ENCODE measurements at regions not wholly inside any gene's neighbourhood (a gene's known extent, or its start where the extent isn't known, plus 50 kb on each side); places are given as distances from the start of the nearest gene placed in this dataset.

DNA sequence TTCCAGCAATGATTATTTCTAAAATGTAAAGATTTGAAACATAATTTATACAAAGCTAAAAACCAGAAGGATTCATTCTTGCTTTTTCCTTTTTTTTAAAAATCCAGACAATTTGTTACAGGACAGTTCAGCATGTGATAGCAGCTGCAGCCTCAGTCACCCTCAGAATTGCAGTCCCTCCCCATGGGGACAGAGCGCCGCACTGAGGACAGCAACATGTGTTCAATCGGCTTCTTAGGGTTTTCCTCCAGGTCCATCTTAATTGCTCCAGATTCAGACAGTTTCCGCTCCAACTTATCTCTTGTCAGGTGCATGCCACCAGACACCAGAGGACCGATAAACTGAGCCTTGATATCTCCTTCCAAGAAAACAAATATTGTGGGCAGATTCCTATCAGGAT, 134.9 kb upstream of the TBC1D5 start:
- DNase-seq (ENCODE audit: low read depth, low spot score) (no peak), FAIRE-seq (no peak)
- TF ChIP-seq, protein P1, sequence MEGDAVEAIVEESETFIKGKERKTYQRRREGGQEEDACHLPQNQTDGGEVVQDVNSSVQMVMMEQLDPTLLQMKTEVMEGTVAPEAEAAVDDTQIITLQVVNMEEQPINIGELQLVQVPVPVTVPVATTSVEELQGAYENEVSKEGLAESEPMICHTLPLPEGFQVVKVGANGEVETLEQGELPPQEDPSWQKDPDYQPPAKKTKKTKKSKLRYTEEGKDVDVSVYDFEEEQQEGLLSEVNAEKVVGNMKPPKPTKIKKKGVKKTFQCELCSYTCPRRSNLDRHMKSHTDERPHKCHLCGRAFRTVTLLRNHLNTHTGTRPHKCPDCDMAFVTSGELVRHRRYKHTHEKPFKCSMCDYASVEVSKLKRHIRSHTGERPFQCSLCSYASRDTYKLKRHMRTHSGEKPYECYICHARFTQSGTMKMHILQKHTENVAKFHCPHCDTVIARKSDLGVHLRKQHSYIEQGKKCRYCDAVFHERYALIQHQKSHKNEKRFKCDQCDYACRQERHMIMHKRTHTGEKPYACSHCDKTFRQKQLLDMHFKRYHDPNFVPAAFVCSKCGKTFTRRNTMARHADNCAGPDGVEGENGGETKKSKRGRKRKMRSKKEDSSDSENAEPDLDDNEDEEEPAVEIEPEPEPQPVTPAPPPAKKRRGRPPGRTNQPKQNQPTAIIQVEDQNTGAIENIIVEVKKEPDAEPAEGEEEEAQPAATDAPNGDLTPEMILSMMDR (optimal IDR thresholded peaks at IDR 0.05 in 1 of 3, IDR thresholded peaks at IDR 0.05 in 1 of 3, conservative IDR thresholded peaks at IDR 0.05 in 1 of 3; ENCODE audit: extremely low read depth in 1 of 3, insufficient read depth in 2 of 3, low read length in 3 of 3), result no peak
- no peak for TF ChIP-seq EZH2 (IDR thresholded peaks at IDR 0.05; ENCODE audit: low read length)

DNA sequence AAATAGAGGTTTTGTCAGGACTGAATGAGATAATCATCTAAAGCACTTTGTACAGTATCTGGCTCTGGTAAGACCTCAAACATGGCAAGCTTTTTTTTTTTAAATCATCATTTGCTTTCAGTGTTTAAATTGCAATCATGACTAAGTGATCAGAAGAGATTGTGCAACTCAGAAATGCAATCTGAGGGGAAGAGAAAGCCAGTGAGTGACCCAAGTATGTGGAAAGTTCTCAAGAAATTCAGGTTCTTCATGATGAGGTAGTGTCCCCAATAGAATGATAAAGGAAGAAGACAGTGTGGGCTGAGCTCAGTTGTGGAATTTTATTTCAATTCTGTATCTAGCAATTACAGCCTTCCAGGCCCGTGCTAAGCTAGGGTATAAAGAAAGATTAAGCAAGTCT, 132.2 kb upstream of the TBC1D5 start:
- no peak for FAIRE-seq
- Histone ChIP-seq H3K4me1 (ENCODE audit: control insufficient read depth, extremely low read depth, insufficient read depth, low read length) (no peaks in the 10 kb centered on the region), H2AFZ (ENCODE audit: control insufficient read depth, low read length) (no peak overlapping the region), H3K79me2 (ENCODE audit: control insufficient read depth, insufficient read depth, low read length) (no peaks in the 10 kb centered on the region), H3K4me2 (ENCODE audit: control insufficient read depth, extremely low read depth, insufficient read depth, low read depth, low read length) (no peak overlapping the region), H4K20me1 (ENCODE audit: control insufficient read depth, extremely low read depth, insufficient read depth, low read length) (no peaks in the 10 kb centered on the region), H3K9me1 (ENCODE audit: control insufficient read depth, extremely low read depth, insufficient read depth, low read length) (no peaks in the 10 kb centered on the region), H3K27ac (ENCODE audit: control insufficient read depth, insufficient read depth, low read length) (no peak overlapping the region), H3K4me3 (ENCODE audit: control insufficient read depth in 2 of 3, extremely low read depth in 1 of 3, insufficient read depth in 2 of 3, low read depth in 1 of 3, low read length in 3 of 3) (no peak overlapping the region), H3K36me3 (ENCODE audit: control insufficient read depth in 2 of 2, extremely low read depth in 1 of 2, insufficient read depth in 2 of 2, low read length in 2 of 2) (no peaks in the 10 kb centered on the region), H3K9ac (ENCODE audit: control insufficient read depth, extremely low read depth, insufficient read depth, low read length) (no peak overlapping the region), H3K9me3 (ENCODE audit: control insufficient read depth, low read depth, low read length) (no peaks in the 10 kb centered on the region), H3K27me3 (ENCODE audit: control insufficient read depth, extremely low read depth, insufficient read depth, low read length) (no peaks in the 10 kb centered on the region)
- DNase-seq (ENCODE audit: low read depth, low spot score), result no peak
- no peak for TF ChIP-seq EZH2 (IDR thresholded peaks at IDR 0.05; ENCODE audit: low read length)
- TF ChIP-seq, protein P1 (optimal IDR thresholded peaks at IDR 0.05 in 1 of 3, IDR thresholded peaks at IDR 0.05 in 1 of 3, conservative IDR thresholded peaks at IDR 0.05 in 1 of 3; ENCODE audit: extremely low read depth in 1 of 3, insufficient read depth in 2 of 3, low read length in 3 of 3), result no peak
- dilution Hi-C loops (cut with MboI; ENCODE audit: extremely low pct_ligation_motif_present, low sequenced_read_pairs), result no loop called here

More for the DNA sequence above, 134.9 kb upstream of the TBC1D5 start:
- no peaks in the 10 kb centered on the region for H3K9me3 ChIP-seq (ENCODE audit: control insufficient read depth, low read depth, low read length)
- H2AFZ ChIP-seq (ENCODE audit: control insufficient read depth, low read length), result no peak overlapping the region
- no peaks in the 10 kb centered on the region for H3K27me3 ChIP-seq (ENCODE audit: control insufficient read depth, extremely low read depth, insufficient read depth, low read length)
- H3K36me3 ChIP-seq (ENCODE audit: control insufficient read depth in 2 of 2, extremely low read depth in 1 of 2, insufficient read depth in 2 of 2, low read length in 2 of 2), result no peaks in the 10 kb centered on the region
- H3K4me2 ChIP-seq (ENCODE audit: control insufficient read depth, extremely low read depth, insufficient read depth, low read depth, low read length), result no peak overlapping the region
- dilution Hi-C loops (cut with MboI; ENCODE audit: extremely low pct_ligation_motif_present, low sequenced_read_pairs), result no loop called here
- H3K79me2 ChIP-seq (ENCODE audit: control insufficient read depth, insufficient read depth, low read length), result no peaks in the 10 kb centered on the region
- no peaks in the 10 kb centered on the region for H3K9me1 ChIP-seq (ENCODE audit: control insufficient read depth, extremely low read depth, insufficient read depth, low read length)
- H3K27ac ChIP-seq (ENCODE audit: control insufficient read depth, insufficient read depth, low read length), result no peak overlapping the region
- H3K9ac ChIP-seq (ENCODE audit: control insufficient read depth, extremely low read depth, insufficient read depth, low read length), result no peak overlapping the region
- no peaks in the 10 kb centered on the region for H4K20me1 ChIP-seq (ENCODE audit: control insufficient read depth, extremely low read depth, insufficient read depth, low read length)
- H3K4me3 ChIP-seq (ENCODE audit: control insufficient read depth in 2 of 3, extremely low read depth in 1 of 3, insufficient read depth in 2 of 3, low read depth in 1 of 3, low read length in 3 of 3), result no peak overlapping the region
- no peaks in the 10 kb centered on the region for H3K4me1 ChIP-seq (ENCODE audit: control insufficient read depth, extremely low read depth, insufficient read depth, low read length)
